ENCODE measurements at regions not wholly inside any gene's neighbourhood (a gene's known extent, or its start where the extent isn't known, plus 50 kb on each side); places are given as distances from the start of the nearest gene placed in this dataset.

- DNase-seq, result no peak
Observed at GRCh38 chr5:141777711-141778110, 95.7 kb upstream of the ARAP3 start.

GRCh38 chr5:141777130-141777529, 95.1 kb upstream of the ARAP3 start:
- DNase-seq, result no peak

GRCh38 chr5:141773779-141774562, 91.9 kb upstream of the ARAP3 start:
- DNase-seq, result no peak

GRCh38 chr5:141772281-141772680, 90.3 kb upstream of the ARAP3 start:
- DNase-seq, result no peak

GRCh38 chr5:141771562-141771961, 89.5 kb upstream of the ARAP3 start:
- no peak for DNase-seq

GRCh38 chr5:141771031-141771430, 89.0 kb upstream of the ARAP3 start:
- no peak for DNase-seq

- no peak for DNase-seq
Observed at GRCh38 chr5:141769671-141770070, 87.6 kb upstream of the ARAP3 start.

GRCh38 chr5:141767671-141768070, 85.6 kb upstream of the ARAP3 start:
- DNase-seq, result no peak

- DNase-seq, result no peak
Observed at GRCh38 chr5:141765896-141766551, 84.0 kb upstream of the ARAP3 start.

- no peak for DNase-seq
Observed at GRCh38 chr5:141763541-141763940, 81.5 kb upstream of the ARAP3 start.

GRCh38 chr5:141762790-141763368, 80.8 kb upstream of the ARAP3 start:
- DNase-seq, result no peak

- DNase-seq, result no peak
Observed at GRCh38 chr5:141762316-141762715, 80.3 kb upstream of the ARAP3 start.

GRCh38 chr5:141760753-141761152, 78.7 kb upstream of the ARAP3 start:
- DNase-seq, result no peak

- no peak for DNase-seq
Observed at GRCh38 chr5:141760193-141760592, 78.2 kb upstream of the ARAP3 start.

- DNase-seq, result no peak
Observed at GRCh38 chr5:141758310-141758998, 76.4 kb upstream of the ARAP3 start.

GRCh38 chr5:141757402-141757801, 75.4 kb upstream of the ARAP3 start:
- no peak for DNase-seq

GRCh38 chr5:141756196-141756595, 74.2 kb upstream of the ARAP3 start:
- no peak for DNase-seq

GRCh38 chr5:141753971-141754713, 72.1 kb upstream of the ARAP3 start:
- DNase-seq, result no peak

- DNase-seq, result no peak
Observed at GRCh38 chr5:141753143-141753970, 71.3 kb upstream of the ARAP3 start.

GRCh38 chr5:141747152-141748141, 65.4 kb upstream of the ARAP3 start:
- peak; percentile 64 for DNase-seq

GRCh38 chr5:141746395-141746794, 64.4 kb upstream of the ARAP3 start:
- no peak for DNase-seq

All from NCI-H510A treated with DMSO at 0.1 percent for 48 hours (cell line).